GM18907 (cell line): ENCODE measurements at regions not wholly inside any gene's neighbourhood (a gene's known extent, or its start where the extent isn't known, plus 50 kb on each side); places are given as distances from the start of the nearest gene placed in this dataset.

Experiments
- ATAC-seq: cut with Tn5 transposase; IDR thresholded peaks from one replicate; pipeline ENCODE4 v1.9.1; 2021; ENCODE audit warnings: mild to moderate bottlenecking, moderate library complexity; ENCODE audit not compliant: unreplicated experiment

- ATAC-seq = no peak
Observed at GRCh38 chr13:34428911-34429310, 513.2 kb upstream of the NBEA start.

DNA sequence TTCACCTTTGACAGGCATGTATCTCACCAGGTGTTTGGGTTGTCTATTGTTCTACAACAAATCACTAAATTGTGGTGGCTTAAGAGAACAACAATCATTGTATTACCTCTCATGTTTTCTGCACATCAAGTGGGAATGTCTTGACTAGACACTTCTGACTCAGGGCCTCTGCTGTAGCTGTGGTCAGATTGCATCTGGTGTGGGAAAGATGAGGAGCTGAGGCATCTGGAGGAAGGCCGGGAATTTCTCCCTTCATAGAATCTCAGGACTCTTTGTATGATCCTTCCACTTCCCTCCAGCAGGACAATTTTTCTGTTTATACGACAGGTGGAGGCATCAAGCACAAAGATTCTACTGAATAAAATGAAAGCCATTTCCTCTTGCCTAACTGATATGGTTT lies 511.8 kb upstream of the NBEA start:
- no peak for ATAC-seq

DNA sequence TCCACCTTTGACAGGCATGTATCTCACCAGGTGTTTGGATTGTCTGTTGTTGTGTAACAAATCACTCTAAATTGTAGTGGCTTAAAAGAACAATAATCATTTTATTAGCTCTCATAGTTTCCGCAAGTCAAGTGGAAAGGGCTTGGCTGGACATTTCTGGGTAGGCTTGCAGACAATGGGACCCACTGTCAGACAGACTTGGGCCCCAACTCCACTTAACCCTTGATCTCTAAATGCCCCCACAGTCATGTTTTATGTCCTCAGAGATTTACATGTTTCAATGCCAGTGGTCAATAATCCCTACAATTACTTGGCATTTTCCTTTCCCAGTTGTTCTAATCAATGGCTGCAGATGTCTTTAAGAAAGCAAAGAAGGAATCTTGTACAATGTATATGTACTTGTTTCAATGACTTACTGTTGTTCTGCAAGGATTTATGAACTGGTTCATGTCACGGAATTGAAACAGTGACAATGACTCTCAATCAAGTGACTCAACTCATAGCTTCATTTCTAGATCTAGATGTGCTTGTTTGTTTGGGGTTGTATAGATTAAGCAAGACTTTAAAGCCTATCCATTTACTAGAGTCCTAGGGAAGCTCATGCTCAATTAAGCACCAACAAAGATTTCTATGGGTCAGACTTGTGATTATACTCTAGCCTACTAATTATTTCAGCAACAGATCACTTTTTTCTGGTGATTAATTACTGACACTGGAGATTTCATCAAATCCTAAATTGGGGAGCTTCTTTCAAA lies 510.1 kb upstream of the NBEA start:
- ATAC-seq = no peak

GRCh38 chr13:34435338-34435737 lies 506.7 kb upstream of the NBEA start:
- ATAC-seq = no peak

GRCh38 chr13:34437873-34438272 lies 504.2 kb upstream of the NBEA start:
- no peak for ATAC-seq

GRCh38 chr13:34452831-34453230 lies 489.2 kb upstream of the NBEA start:
- ATAC-seq = no peak

DNA sequence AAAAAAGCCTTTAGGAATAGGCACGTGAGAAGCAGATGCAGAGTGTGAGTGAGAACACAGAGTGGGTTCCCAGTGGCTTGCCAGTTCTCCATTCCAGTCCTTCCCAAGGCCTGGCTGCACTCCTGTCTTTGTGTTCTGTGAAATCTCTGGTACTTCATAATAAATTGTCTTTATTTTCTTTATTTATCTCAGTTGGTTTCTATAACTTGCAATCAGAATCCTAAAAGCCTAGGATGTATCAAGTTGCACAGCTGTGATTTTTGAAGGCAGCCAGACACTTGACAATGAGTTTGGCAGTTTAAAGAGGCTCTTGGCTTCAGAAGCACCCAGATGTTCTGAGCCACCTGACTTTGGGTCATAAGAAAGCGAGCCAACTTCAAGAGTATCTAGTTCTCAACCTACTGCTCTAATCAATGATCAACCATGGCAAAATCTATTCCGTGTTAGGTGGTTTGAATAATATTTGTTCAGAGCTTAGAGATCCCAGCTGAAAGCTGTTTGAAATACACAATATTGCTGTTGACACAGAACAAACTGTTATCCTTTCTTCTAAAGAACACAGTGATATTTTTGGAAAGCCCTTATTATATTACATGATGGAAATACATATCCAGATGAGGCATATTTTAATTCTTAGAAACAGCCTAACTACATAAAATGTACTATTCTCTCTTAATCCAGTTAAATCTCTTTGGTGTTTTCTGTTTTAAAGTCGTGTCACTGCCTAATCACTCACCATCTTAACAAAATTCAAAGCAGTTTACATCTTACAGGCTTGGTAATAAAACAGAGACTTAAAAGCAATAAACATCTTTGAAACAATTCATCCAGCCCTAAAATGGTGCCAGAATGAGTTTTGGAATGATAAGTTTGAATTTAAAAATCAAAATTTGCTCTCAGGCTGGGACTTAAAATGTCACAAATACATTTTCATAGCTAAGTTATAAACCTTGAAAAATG lies 483.0 kb upstream of the NBEA start:
- no peak for ATAC-seq

GRCh38 chr13:34459856-34460255 lies 482.2 kb upstream of the NBEA start:
- no peak for ATAC-seq

DNA sequence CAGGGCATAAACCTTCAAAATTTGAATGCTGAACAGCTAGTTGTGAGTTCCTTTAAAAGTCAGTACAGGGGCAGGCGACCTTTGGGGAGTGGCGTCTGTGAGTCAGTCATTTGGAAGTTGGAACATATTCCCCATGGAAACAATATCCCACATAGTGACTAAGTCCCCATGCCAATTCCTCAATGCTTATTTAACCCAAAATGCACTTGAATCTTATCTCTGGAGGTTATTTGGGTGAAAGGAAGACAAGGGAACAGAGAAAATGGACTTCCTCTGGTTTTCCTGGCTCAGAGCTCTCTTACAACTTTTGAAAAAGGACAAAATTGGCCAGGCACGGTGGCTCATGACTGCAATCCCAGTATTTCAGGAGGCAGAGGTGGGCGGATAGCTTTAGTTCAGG lies 479.2 kb upstream of the NBEA start:
- ATAC-seq = no peak

DNA sequence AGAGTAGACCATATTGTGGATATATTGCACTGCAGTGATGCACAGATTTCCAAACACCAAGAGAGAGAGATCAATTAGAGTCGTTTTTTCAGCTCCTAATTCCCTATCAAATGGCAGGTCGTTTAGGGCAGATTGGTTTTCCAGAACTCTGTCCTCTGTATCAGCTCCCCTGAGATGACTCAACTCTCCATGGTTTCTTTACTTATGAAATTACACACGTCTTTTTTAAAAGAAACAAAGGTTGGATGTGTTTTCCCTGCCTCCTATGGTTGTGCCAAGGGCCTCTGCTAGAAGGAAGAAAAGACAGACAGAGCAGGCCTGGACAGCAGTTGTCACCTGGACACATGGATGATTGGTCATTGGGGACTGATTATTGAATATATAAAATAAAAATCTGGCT lies 478.1 kb upstream of the NBEA start:
- ATAC-seq = no peak

- no peak for ATAC-seq
Observed at GRCh38 chr13:34465423-34465922, 476.6 kb upstream of the NBEA start.

- no peak for ATAC-seq
Observed at GRCh38 chr13:34466301-34466700, 475.8 kb upstream of the NBEA start.

DNA sequence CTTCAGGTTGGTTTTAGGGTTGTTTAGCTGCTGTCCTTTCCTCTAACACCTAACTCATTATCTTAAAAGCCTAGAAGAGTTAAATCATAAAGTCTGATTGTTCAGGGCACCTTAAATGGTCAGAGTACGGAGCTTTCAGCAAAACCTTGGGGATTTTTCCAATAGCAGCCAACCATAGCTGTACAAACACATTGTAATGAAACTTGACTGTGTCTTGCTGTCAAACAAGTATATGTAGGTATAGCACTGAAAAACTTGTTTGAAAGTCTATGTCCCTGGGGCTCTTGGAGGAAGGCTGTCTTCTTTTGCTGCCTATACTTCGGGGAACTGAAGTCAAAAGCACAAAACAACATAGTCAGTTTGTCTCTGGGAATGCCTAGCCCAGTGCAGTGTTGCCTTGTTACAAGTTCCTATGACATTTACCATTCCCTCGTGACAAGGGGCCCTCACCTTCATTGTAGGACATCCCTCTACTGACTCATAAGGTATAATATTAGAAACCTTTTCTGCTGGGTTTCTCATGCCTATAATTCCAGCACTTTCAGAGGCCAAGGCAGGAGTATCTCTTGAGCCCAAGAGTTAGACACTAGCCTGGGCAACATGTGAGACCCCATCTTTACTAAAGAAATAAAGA lies 474.5 kb upstream of the NBEA start:
- ATAC-seq = no peak

GRCh38 chr13:34469196-34469986 lies 472.7 kb upstream of the NBEA start:
- ATAC-seq = no peak

DNA sequence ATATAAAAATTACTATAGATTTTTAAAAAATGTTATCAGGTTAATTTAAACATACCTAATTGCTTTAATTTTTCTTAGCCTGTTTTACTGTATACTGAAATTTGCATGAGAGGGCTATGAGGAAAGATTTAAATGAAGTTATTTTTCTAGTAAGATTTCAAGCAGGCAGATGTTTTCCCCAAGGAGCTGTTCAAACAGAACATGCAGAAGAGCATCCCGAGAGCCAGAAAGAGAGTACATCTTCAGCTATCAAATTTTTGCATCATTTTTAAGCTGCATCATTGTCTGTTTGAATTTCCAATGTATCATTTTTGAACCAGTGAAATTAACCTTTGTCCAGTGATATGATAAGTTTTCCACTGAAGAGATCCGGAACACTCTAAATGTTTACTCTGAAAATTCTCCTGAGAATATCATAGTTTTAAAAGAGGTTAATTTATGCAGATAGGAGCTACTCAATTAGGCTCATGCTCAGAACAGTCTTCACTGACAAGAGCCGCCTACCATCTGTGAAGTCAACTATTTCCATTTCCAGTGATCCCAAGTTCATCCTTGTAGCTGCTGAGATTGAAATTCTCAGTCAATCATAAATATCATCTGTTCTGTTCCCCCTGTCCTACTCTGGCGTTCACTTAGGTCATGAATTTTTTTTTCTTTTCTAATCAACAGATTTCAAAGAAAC lies 467.7 kb upstream of the NBEA start:
- no peak for ATAC-seq

GRCh38 chr13:34478376-34478775 lies 463.7 kb upstream of the NBEA start:
- no peak for ATAC-seq

DNA sequence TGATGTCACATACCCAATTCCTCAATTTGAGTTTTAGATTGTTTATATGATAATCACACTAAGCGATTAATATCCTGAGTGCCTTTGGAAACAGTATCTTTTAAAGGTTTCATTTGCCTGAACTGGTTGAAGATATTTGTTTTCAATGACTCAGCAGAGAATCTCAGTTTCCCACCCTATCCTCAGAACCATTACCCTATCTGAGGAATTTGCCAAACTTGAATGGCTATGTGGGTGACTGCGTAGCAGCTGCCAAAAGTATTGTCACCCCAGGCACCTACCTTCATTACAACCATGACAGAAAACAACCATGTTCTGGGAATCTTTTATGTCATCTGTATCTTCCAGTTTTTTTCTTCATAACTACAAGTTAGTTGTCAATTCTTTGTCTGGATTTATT lies 440.1 kb upstream of the NBEA start:
- ATAC-seq = no peak

DNA sequence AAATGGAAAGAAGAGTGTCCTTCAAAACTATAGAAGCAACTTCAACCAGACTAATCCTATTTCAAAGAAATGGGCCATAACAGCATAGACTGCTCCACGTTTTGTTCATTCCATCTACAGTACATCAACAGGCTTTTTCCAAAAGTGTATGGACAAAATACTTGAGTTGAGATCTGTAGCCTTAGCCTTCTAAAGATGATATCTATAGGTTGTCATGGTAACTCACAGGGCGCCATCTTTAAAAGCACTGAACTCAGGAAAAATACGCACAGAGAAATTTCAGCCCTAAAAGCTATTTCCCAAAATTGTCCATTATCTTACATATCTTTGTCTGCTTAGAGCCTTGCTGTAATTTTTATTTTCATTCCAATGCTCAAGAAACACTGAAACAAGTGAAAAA lies 439.4 kb upstream of the NBEA start:
- no peak for ATAC-seq

- ATAC-seq = no peak
Observed at GRCh38 chr13:34506796-34507195, 435.3 kb upstream of the NBEA start.

DNA sequence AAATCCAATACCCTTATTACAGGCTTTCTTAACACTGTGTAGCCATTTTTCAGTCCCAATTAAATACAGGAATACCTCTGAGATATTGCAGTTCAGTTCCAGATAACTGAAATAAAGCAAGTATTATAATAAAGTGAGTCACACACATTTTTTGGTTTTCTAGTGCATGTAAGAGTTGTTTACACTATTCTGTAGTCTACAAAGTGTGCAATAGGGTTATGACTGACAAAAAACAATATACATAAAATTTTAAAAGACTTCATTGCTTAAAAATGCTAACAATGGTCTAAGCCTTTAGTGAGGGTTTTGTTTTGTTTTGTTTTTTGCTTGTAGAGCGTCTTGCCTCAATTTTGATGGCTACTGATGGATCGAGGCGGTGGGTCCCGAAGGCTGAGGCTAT lies 434.4 kb upstream of the NBEA start:
- no peak for ATAC-seq
